ENCODE measurements at regions not wholly inside any gene's neighbourhood (a gene's known extent, or its start where the extent isn't known, plus 50 kb on each side); places are given as distances from the start of the nearest gene placed in this dataset.

- DNase-seq = no peak
Observed at GRCh38 chr5:116389601-116390000, 185.0 kb downstream of the SEMA6A start.

- DNase-seq = no peak
Observed at GRCh38 chr5:116388564-116389258, 185.9 kb downstream of the SEMA6A start.

GRCh38 chr5:116387738-116388137 lies 186.9 kb downstream of the SEMA6A start:
- DNase-seq = no peak

GRCh38 chr5:116386633-116387032 lies 188.0 kb downstream of the SEMA6A start:
- no peak for DNase-seq

GRCh38 chr5:116382874-116383266 lies 191.8 kb downstream of the SEMA6A start:
- DNase-seq = no peak

GRCh38 chr5:116382032-116382873 lies 192.4 kb downstream of the SEMA6A start:
- DNase-seq = no peak

GRCh38 chr5:116381201-116381600 lies 193.4 kb downstream of the SEMA6A start:
- no peak for DNase-seq

- DNase-seq = no peak
Observed at GRCh38 chr5:116380621-116381020, 194.0 kb downstream of the SEMA6A start.

- no peak for DNase-seq
Observed at GRCh38 chr5:116379306-116379705, 195.3 kb downstream of the SEMA6A start.

GRCh38 chr5:116378777-116379121 lies 195.9 kb downstream of the SEMA6A start:
- no peak for DNase-seq

GRCh38 chr5:116378007-116378776 lies 196.4 kb downstream of the SEMA6A start:
- DNase-seq = peak; percentile 85

GRCh38 chr5:116377276-116378006 lies 197.2 kb downstream of the SEMA6A start:
- DNase-seq = no peak

GRCh38 chr5:116375926-116376325 lies 198.7 kb downstream of the SEMA6A start:
- no peak for DNase-seq

GRCh38 chr5:116374434-116374852 lies 200.2 kb downstream of the SEMA6A start:
- DNase-seq = no peak

- DNase-seq = no peak
Observed at GRCh38 chr5:116372931-116373597, 201.6 kb downstream of the SEMA6A start.

GRCh38 chr5:116371935-116372334 lies 202.7 kb downstream of the SEMA6A start:
- no peak for DNase-seq

GRCh38 chr5:116371431-116371830 lies 203.2 kb downstream of the SEMA6A start:
- no peak for DNase-seq

- DNase-seq = no peak
Observed at GRCh38 chr5:116370886-116371285, 203.7 kb downstream of the SEMA6A start.

GRCh38 chr5:116370149-116370548 lies 204.5 kb downstream of the SEMA6A start:
- DNase-seq = no peak

- DNase-seq = no peak
Observed at GRCh38 chr5:116365006-116365496, 209.6 kb downstream of the SEMA6A start.

GRCh38 chr5:116363780-116364179 lies 210.8 kb downstream of the SEMA6A start:
- DNase-seq = no peak

GRCh38 chr5:116361979-116362577 lies 212.5 kb downstream of the SEMA6A start:
- no peak for DNase-seq
